ENCODE measurements at regions not wholly inside any gene's neighbourhood (a gene's known extent, or its start where the extent isn't known, plus 50 kb on each side); places are given as distances from the start of the nearest gene placed in this dataset.

- DNase-seq: no peak
Measured at GRCh38 chr10:117638664-117639200, 96.2 kb downstream of the EMX2 start.

GRCh38 chr10:117640406-117640805 is 97.9 kb downstream of the EMX2 start:
- no peak for DNase-seq

- DNase-seq: no peak
Measured at GRCh38 chr10:117646718-117647117, 104.2 kb downstream of the EMX2 start.

GRCh38 chr10:117647306-117647705 is 104.8 kb downstream of the EMX2 start:
- no peak for DNase-seq

- no peak for DNase-seq
Measured at GRCh38 chr10:117651121-117651520, 108.6 kb downstream of the EMX2 start.

- no peak for DNase-seq
Measured at GRCh38 chr10:117652228-117653169, 110.0 kb downstream of the EMX2 start.

- DNase-seq: no peak
Measured at GRCh38 chr10:117653170-117653515, 110.6 kb downstream of the EMX2 start.

GRCh38 chr10:117654105-117654504 is 111.6 kb downstream of the EMX2 start:
- no peak for DNase-seq

GRCh38 chr10:117656385-117657367 is 114.1 kb downstream of the EMX2 start:
- DNase-seq: no peak

GRCh38 chr10:117661316-117661715 is 118.8 kb downstream of the EMX2 start:
- DNase-seq: no peak

- no peak for DNase-seq
Measured at GRCh38 chr10:117662126-117662525, 119.6 kb downstream of the EMX2 start.

- DNase-seq: no peak
Measured at GRCh38 chr10:117662751-117663540, 120.4 kb downstream of the EMX2 start.

- no peak for DNase-seq
Measured at GRCh38 chr10:117663750-117664149, 121.2 kb downstream of the EMX2 start.

- DNase-seq: no peak
Measured at GRCh38 chr10:117664288-117664687, 121.7 kb downstream of the EMX2 start.

- no peak for DNase-seq
Measured at GRCh38 chr10:117666166-117666565, 123.6 kb downstream of the EMX2 start.

- no peak for DNase-seq
Measured at GRCh38 chr10:117666965-117667364, 124.4 kb downstream of the EMX2 start.

- no peak for DNase-seq
Measured at GRCh38 chr10:117667831-117668230, 125.3 kb downstream of the EMX2 start.

GRCh38 chr10:117668327-117669008 is 125.9 kb downstream of the EMX2 start:
- no peak for DNase-seq

- DNase-seq: no peak
Measured at GRCh38 chr10:117669122-117669521, 126.6 kb downstream of the EMX2 start.

- no peak for DNase-seq
Measured at GRCh38 chr10:117670116-117670904, 127.8 kb downstream of the EMX2 start.
